HG03460 (cell line): ENCODE measurements at regions not wholly inside any gene's neighbourhood (a gene's known extent, or its start where the extent isn't known, plus 50 kb on each side); places are given as distances from the start of the nearest gene placed in this dataset.

ENCODE experiments used
- ATAC-seq: cut with Tn5 transposase; IDR thresholded peaks from one replicate; pipeline ENCODE4 v1.9.1; 2021; ENCODE audit not compliant: unreplicated experiment

DNA sequence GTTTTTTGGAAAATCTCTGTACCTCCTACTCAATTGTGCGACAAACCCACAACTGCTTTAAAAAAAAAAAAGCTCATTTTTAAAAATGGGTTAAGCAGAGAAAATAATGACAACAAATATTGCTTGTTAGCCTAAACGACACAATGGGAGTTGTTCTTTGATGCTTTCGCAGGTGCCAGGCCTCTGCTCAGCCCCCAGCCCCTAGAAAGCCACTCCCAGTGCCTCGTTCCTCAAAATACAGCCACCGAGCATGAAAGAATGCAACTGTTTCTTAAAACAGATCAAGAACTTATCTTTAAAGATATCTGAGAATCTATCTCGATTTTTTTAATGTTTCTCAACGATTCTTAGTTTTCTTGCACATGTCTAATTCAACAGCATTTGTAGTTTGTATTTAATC is 85.2 kb upstream of the PFKP start:
- no peak for ATAC-seq

- no peak for ATAC-seq
These were observed 86.0 kb upstream of the PFKP start for GRCh38 chr10:2981361-2981801.

GRCh38 chr10:2980791-2981360 is 86.5 kb upstream of the PFKP start:
- peak; percentile 45 for ATAC-seq

DNA sequence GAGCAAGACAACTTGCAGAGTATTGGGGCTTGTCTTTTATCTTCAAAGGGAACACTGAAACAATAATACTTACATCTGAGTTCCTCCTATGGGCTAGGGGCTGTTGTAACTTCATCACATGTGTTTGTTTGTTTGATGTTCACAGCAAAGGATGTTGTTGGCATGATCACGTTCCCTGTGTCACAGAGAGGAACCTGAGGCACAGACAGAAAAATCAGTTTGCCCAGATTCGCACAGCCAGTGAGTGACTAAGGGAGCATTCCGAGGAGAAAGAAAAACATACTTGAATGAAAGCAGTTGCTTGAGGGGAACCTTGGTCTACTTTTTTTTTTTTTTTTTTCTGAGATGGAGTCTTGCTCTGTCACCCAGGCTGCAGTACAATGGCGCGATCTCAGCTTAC is 87.2 kb upstream of the PFKP start:
- no peak for ATAC-seq

DNA sequence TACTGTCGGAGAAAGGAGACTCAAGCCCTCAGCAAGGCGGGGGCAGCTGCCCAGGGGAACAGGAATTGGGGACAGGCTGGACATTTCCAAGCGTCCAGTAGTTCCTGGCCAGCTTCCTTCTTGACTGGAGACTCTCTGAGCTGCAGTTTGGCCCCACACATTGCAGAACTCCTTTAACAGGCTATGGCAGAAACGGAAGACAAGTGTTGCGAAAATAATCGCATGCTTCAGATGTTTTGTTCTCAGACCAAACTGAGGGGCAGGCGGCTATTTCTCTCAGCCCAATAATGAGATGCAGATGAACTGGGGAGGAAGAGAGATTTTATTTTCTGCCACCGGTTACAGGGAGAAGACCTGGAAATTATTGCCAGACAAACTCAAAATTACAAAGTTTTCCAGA is 88.0 kb upstream of the PFKP start:
- ATAC-seq: no peak

DNA sequence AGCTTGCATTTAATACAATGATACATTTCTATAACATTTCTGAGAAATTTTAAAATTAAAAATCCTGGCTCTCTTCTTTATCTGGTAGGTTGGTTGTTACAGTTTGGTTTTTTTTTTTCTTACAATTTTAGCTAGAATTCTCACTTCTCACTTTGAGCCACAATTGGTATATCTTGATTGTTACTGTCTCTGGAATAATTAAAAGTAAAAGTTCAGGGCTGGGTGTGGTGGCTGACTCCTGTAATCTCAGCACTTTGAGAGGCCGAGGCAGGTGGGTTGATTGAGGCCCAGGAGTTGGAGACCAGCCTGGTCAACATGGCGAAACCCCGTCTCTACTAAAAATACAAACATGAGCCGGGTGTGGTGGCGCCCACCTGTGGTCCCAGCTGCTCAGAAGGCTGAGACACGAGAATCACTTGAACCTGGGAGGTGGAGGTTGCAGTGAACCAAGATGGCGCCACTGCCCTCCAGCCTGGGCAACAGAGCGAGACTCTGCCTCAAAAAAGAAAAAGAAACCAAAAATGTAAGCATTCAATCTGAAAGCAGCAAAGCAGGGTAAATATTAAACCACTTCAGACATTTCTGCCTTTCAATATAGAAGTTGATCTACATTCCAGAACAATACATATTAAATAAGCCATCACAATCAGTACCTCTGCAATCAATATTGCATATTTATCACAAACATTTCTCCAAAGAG is 88.6 kb upstream of the PFKP start:
- ATAC-seq: peak; percentile 53

- no peak for ATAC-seq
These were observed 89.2 kb upstream of the PFKP start for GRCh38 chr10:2978111-2978510.

DNA sequence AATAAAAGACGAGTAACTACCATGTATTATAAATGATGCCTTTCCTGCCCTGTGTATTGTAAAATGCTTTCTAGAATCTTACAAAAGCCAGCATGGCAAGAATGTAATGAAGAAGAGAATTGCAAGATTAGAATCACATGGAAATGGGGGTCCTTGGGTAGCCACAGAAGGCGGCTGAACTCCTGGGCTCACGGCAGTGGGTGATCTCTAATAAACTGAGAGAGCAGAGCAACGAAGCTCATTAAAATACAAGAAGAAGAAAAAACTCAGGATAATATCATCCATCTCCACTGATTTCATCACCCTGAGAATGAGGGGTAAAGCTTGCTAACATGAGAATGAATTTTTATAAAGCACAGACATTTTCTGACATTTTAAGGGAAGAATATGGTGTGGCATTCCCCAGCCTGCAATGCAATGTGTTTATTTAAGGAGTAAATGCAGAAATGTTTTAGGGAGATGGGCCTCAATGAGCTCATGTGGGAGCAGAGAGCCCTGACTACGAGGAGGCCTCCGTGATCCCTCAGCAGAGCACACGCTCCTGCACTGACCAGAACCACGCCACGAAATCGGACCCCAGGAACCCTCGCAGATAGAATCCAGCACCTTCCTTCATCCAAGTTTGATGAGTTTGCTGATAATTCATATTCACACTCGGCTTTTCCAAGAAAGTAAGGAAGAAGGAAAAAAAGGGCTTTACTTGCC is 92.7 kb upstream of the PFKP start:
- no peak for ATAC-seq

DNA sequence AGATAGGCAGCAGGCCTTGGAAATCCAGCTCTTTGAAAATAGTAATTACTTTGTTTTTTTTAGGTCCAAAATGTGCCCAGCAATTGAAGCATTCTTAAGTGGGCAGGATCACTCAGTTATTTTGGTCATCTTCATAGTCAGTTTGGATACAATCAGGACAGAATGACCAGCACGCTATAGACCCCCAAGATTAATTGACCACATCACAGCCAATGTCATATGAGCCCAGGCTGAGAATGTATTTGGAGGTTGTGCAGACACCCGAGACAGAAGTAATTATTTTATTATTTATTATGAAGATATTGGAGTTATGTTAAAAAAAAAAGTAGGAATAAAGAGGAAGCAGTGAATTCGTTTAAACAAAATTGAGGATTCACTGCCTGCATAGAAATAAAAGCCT is 93.3 kb upstream of the PFKP start:
- ATAC-seq: no peak

- no peak for ATAC-seq
These were observed 94.5 kb upstream of the PFKP start for GRCh38 chr10:2972810-2973209.

DNA sequence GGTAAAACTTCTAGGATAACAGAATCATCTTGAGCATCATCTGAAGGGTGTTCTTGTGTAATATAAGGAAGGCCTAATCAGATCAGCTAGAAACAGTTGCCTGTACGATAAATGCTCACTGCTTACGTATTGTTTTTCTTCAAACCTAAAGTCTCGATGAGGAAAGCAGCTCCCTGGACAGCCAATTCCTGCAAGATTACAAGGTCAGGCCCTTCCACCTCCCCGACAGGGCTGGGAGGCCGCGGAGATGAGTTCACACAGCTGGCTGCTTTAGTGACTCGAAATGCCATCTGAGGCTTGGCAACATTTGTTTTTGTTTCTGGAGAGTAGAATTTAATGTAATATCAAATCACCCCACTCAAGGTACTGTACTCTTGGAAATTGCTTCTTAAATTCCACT is 95.1 kb upstream of the PFKP start:
- no peak for ATAC-seq

GRCh38 chr10:2970190-2970823 is 97.0 kb upstream of the PFKP start:
- no peak for ATAC-seq

GRCh38 chr10:2968401-2969058 is 98.8 kb upstream of the PFKP start:
- no peak for ATAC-seq

DNA sequence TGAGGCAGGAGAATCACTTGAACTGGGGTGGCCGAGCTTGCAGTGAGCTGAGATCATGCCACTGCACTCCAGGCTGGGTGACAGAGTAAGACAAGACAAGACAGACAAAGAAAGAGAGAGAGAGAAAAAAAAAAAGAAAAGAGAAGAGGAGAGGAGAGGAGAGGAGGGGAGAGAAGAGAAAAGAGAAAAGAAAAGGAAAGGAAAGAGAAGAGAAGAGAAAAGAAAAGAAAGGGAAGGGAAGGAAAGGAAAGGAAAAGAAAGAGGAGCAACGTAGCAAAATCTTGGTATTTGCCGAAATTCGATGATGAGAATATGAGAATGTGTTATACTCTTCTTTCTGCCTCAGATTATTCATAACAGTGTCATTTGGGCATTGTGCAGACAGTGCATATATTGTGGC is 101.2 kb upstream of the PFKP start:
- ATAC-seq: no peak

GRCh38 chr10:2964632-2965296 is 102.6 kb upstream of the PFKP start:
- no peak for ATAC-seq

GRCh38 chr10:2963889-2964631 is 103.3 kb upstream of the PFKP start:
- no peak for ATAC-seq

GRCh38 chr10:2962194-2962593 is 105.2 kb upstream of the PFKP start:
- ATAC-seq: no peak

GRCh38 chr10:2958659-2959058 is 108.7 kb upstream of the PFKP start:
- ATAC-seq: no peak

GRCh38 chr10:2957785-2958184 is 109.6 kb upstream of the PFKP start:
- ATAC-seq: no peak

DNA sequence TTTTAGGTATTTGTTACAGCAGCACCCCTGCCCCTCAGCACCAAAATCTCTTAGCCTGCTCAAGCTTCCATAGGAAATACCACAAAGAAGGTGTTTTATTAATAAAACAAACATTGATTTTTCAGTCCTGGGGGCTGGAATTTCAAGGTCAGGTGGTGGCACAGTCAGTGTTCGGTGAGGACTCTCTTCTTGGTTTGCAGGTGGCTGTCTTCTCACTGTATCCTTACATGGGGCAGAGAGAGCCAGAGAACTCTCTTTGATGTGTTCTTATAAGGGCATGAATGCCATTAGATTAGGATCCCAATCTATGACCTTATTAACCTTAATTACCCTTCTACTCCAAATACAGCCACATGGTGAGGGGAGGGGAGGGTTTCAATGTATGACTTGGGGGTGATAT is 112.3 kb upstream of the PFKP start:
- no peak for ATAC-seq
